Mammary epithelial cell (primary cell): ENCODE measurements at regions not wholly inside any gene's neighbourhood (a gene's known extent, or its start where the extent isn't known, plus 50 kb on each side); places are given as distances from the start of the nearest gene placed in this dataset.

ENCODE experiments used
- EZH2 ChIP-seq: IDR thresholded peaks from 2 replicates; pipeline ENCODE4 v1.6.1; 2012; ENCODE audit warnings: low read length, inconsistent platforms, borderline replicate concordance
- TF ChIP-seq, protein P1 (sequence below), 2 donors: IDR thresholded peaks in 1 of 2; conservative IDR thresholded peaks in 1 of 2; 2 replicates each; pipeline ENCODE4 v1.5.1; 2011 to 2012; ENCODE audit warnings: inconsistent platforms in 2 of 2, low read length in 2 of 2, mild to moderate bottlenecking in 2 of 2, control low read depth in 1 of 2, low read depth in 1 of 2; ENCODE audit not compliant: insufficient read depth in 1 of 2; ENCODE audit errors: extremely low read depth in 1 of 2

DNA sequence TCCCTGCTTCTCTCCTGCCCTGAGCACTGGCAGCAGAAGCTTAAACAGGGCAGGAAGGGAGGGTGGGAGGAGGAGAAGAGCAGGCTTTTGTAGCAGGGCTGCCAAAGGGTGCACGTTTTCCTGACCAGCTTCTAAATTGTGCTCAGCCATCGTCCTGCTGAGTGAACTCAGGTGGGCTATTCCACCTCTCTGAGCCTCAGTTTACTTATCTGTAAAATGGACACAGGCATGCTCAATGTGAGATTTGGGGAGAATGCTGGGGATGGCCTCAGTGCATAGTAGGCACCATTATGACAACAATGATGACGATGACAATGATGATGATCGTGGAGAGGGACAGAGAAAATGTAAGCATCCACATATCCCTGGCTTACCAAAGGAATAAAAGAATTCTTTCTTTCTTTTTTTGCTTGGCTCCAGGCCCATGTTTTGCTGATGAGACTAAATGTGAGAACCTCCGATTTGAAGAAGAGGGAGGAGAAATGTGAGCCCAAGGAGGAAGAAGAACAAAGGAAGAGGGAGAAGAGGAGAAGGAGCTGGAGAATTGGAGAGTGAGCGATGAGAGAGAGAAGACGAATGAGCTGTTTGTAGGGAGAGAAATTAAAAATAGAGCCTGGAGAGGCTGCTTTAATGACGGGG, 105.5 kb upstream of the MYL2 start:
- TF ChIP-seq, protein P1, sequence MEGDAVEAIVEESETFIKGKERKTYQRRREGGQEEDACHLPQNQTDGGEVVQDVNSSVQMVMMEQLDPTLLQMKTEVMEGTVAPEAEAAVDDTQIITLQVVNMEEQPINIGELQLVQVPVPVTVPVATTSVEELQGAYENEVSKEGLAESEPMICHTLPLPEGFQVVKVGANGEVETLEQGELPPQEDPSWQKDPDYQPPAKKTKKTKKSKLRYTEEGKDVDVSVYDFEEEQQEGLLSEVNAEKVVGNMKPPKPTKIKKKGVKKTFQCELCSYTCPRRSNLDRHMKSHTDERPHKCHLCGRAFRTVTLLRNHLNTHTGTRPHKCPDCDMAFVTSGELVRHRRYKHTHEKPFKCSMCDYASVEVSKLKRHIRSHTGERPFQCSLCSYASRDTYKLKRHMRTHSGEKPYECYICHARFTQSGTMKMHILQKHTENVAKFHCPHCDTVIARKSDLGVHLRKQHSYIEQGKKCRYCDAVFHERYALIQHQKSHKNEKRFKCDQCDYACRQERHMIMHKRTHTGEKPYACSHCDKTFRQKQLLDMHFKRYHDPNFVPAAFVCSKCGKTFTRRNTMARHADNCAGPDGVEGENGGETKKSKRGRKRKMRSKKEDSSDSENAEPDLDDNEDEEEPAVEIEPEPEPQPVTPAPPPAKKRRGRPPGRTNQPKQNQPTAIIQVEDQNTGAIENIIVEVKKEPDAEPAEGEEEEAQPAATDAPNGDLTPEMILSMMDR (conservative IDR thresholded peaks at IDR 0.05 in 1 of 2, IDR thresholded peaks at IDR 0.05 in 1 of 2; ENCODE audit: extremely low read depth in 1 of 2, insufficient read depth in 1 of 2, low read depth in 1 of 2, low read length in 2 of 2), result no peak
- TF ChIP-seq EZH2, result no peak
